ENCODE measurements at regions not wholly inside any gene's neighbourhood (a gene's known extent, or its start where the extent isn't known, plus 50 kb on each side); places are given as distances from the start of the nearest gene placed in this dataset.

DNA sequence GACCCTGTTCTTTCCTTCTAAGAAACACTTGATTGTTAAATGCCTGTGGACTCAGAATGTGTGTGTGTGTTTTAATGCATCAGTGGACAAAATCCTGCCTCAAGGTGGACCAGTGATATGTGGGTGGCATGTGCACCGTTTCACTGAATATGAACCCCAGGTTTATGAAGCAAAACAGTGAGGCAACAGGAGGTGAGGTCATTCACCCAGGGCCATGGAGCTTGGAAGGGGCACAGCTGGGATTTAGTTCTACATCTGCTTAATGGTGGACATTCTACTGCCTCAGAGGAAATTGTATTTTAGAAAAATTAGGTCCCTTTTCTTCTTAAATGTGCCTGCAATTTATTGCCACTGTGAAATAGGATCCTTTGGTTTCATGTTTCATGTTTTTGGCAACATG lies 549.5 kb upstream of the EEF2KMT start:
- TF ChIP-seq, protein P1, sequence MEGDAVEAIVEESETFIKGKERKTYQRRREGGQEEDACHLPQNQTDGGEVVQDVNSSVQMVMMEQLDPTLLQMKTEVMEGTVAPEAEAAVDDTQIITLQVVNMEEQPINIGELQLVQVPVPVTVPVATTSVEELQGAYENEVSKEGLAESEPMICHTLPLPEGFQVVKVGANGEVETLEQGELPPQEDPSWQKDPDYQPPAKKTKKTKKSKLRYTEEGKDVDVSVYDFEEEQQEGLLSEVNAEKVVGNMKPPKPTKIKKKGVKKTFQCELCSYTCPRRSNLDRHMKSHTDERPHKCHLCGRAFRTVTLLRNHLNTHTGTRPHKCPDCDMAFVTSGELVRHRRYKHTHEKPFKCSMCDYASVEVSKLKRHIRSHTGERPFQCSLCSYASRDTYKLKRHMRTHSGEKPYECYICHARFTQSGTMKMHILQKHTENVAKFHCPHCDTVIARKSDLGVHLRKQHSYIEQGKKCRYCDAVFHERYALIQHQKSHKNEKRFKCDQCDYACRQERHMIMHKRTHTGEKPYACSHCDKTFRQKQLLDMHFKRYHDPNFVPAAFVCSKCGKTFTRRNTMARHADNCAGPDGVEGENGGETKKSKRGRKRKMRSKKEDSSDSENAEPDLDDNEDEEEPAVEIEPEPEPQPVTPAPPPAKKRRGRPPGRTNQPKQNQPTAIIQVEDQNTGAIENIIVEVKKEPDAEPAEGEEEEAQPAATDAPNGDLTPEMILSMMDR (IDR thresholded peaks at IDR 0.05 in 8 of 11, conservative IDR thresholded peaks at IDR 0.05 in 3 of 11): no peak
- TF ChIP-seq POLR2A (IDR thresholded peaks at IDR 0.05): no peak
